Right atrium auricular region (tissue), 2 donors: ENCODE measurements at regions not wholly inside any gene's neighbourhood (a gene's known extent, or its start where the extent isn't known, plus 50 kb on each side); places are given as distances from the start of the nearest gene placed in this dataset.

Experiments
- DNase-seq: peaks from one replicate; pipeline ENCODE4 v3.0.0-alpha.2; 2019; ENCODE audit warnings: low spot score
- H3K27ac ChIP-seq, 2 donors: fragments of 200-600 bp; sonication (generic); 1 replicate in 1 of 2; 2 replicates in 1 of 2; pipeline ENCODE4 v1.5.1; 2016 to 2019
- H3K27me3 ChIP-seq, 2 donors: fragments of 200-600 bp; sonication (generic); one replicate each; pipeline versions ENCODE4 v1.5.1 to v1.6.0; 2017 to 2019
- H3K36me3 ChIP-seq: fragments of 200-600 bp; sonication (generic); one replicate; pipeline ENCODE4 v1.5.1; 2016
- H3K4me1 ChIP-seq, 2 donors: fragments of 200-600 bp; sonication (generic); one replicate each; pipeline versions ENCODE4 v1.5.1 to v1.6.0; 2017 to 2019
- H3K4me3 ChIP-seq, 2 donors: fragments of 200-600 bp; sonication (generic); 1 replicate in 1 of 2; 2 replicates in 1 of 2; pipeline ENCODE4 v1.5.1; 2017 to 2019; ENCODE audit warnings: mild to moderate bottlenecking in 1 of 2, moderate library complexity in 1 of 2
- H3K9me3 ChIP-seq, 2 donors: fragments of 200-600 bp; sonication (generic); one replicate each; pipeline ENCODE4 v1.5.1; 2019
- TF ChIP-seq, protein P1 (sequence below), 2 donors: fragments of 200-600 bp; sonication (generic); IDR thresholded peaks; one replicate each; pipeline ENCODE4 v1.5.1; 2019; ENCODE audit warnings: antibody characterized with exemption in 2 of 2

GRCh38 chr14:43155924-43156323 is 1351.2 kb downstream of the FSCB start:
- DNase-seq = no peak
- TF ChIP-seq, protein P1, sequence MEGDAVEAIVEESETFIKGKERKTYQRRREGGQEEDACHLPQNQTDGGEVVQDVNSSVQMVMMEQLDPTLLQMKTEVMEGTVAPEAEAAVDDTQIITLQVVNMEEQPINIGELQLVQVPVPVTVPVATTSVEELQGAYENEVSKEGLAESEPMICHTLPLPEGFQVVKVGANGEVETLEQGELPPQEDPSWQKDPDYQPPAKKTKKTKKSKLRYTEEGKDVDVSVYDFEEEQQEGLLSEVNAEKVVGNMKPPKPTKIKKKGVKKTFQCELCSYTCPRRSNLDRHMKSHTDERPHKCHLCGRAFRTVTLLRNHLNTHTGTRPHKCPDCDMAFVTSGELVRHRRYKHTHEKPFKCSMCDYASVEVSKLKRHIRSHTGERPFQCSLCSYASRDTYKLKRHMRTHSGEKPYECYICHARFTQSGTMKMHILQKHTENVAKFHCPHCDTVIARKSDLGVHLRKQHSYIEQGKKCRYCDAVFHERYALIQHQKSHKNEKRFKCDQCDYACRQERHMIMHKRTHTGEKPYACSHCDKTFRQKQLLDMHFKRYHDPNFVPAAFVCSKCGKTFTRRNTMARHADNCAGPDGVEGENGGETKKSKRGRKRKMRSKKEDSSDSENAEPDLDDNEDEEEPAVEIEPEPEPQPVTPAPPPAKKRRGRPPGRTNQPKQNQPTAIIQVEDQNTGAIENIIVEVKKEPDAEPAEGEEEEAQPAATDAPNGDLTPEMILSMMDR (IDR thresholded peaks at IDR 0.05) = no peak
- Histone ChIP-seq H3K4me1 (no peaks in the 10 kb centered on the region), H3K9me3 (peaks cover 0 to 5% of the 10 kb centered on the region in 2 donors), H3K27ac (no peak overlapping the region), H3K36me3 (no peaks in the 10 kb centered on the region), H3K27me3 (no peaks in the 10 kb centered on the region), H3K4me3 (no peak overlapping the region)

GRCh38 chr14:43155258-43155657 is 1351.8 kb downstream of the FSCB start:
- H3K36me3 ChIP-seq = no peaks in the 10 kb centered on the region
- TF ChIP-seq, protein P1 (IDR thresholded peaks at IDR 0.05) = no peak
- no peaks in the 10 kb centered on the region for H3K27me3 ChIP-seq
- H3K4me3 ChIP-seq = no peak overlapping the region
- DNase-seq = no peak
- H3K4me1 ChIP-seq = no peaks in the 10 kb centered on the region
- H3K9me3 ChIP-seq = peaks cover 0 to 5% of the 10 kb centered on the region in 2 donors
- H3K27ac ChIP-seq = no peak overlapping the region

GRCh38 chr14:43147485-43147884 is 1359.6 kb downstream of the FSCB start:
- H3K9me3 ChIP-seq = no peaks in the 10 kb centered on the region
- H3K4me1 ChIP-seq = no peaks in the 10 kb centered on the region
- TF ChIP-seq, protein P1 (IDR thresholded peaks at IDR 0.05) = no peak
- no peaks in the 10 kb centered on the region for H3K36me3 ChIP-seq
- H3K27ac ChIP-seq = no peak overlapping the region
- H3K27me3 ChIP-seq = no peaks in the 10 kb centered on the region
- no peak for DNase-seq
- H3K4me3 ChIP-seq = no peak overlapping the region

DNA sequence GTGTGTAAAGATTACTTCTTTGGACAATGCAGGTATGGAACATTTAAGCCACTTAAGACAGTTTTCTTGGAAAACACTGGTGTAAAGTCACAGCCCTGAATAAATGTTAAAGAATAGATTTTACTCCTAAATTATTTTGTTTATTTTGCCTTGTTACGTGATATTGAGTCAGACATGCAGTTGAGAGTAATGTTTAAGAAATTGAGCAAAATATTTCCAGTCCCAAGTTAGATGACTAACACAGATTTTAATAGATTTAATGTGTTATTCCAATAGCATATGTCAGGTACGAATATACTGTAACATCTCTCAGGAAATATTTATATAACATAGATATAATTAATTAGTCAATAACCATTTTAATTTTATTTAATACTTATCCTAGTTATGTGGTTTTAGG is 1361.7 kb downstream of the FSCB start:
- H3K36me3 ChIP-seq = no peaks in the 10 kb centered on the region
- H3K9me3 ChIP-seq = no peaks in the 10 kb centered on the region
- H3K4me1 ChIP-seq = no peaks in the 10 kb centered on the region
- TF ChIP-seq, protein P1 (IDR thresholded peaks at IDR 0.05) = no peak
- DNase-seq = no peak
- H3K27ac ChIP-seq = no peak overlapping the region
- H3K27me3 ChIP-seq = no peaks in the 10 kb centered on the region
- H3K4me3 ChIP-seq = no peak overlapping the region

DNA sequence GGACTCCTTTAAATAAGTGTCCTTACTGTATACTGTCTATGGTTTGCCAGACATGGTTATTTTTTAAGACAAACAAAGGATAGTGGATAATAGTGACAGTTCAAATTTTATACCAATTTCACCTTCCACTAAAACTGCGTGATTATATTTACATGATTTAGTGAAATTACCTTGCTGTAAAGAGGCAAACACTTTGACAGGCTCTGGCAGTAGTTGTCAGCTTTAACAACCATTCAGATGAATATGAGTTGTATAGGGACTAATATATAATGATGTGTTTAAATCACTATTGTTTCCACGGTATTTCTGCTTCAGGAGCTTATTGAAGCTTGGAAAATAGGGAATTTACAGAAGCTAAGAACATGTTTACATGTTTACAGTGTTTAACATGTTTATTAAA is 1364.0 kb downstream of the FSCB start:
- no peaks in the 10 kb centered on the region for H3K36me3 ChIP-seq
- no peak overlapping the region for H3K4me3 ChIP-seq
- no peaks in the 10 kb centered on the region for H3K4me1 ChIP-seq
- H3K27ac ChIP-seq = no peak overlapping the region
- H3K9me3 ChIP-seq = no peaks in the 10 kb centered on the region
- TF ChIP-seq, protein P1 (IDR thresholded peaks at IDR 0.05) = no peak
- DNase-seq = no peak
- H3K27me3 ChIP-seq = no peaks in the 10 kb centered on the region

- no peak for DNase-seq
- Histone ChIP-seq H3K36me3 (no peaks in the 10 kb centered on the region), H3K27ac (no peak overlapping the region), H3K4me1 (no peaks in the 10 kb centered on the region), H3K27me3 (no peaks in the 10 kb centered on the region), H3K4me3 (no peak overlapping the region), H3K9me3 (no peaks in the 10 kb centered on the region)
- TF ChIP-seq, protein P1 (IDR thresholded peaks at IDR 0.05) = no peak
Observed at GRCh38 chr14:43141636-43142191, 1365.4 kb downstream of the FSCB start.
